HG02678 (cell line): ENCODE measurements at regions not wholly inside any gene's neighbourhood (a gene's known extent, or its start where the extent isn't known, plus 50 kb on each side); places are given as distances from the start of the nearest gene placed in this dataset.

Experiments
- ATAC-seq: cut with Tn5 transposase; IDR thresholded peaks from one replicate; pipeline ENCODE4 v1.9.1; 2021; ENCODE audit warnings: mild to moderate bottlenecking, moderate library complexity; ENCODE audit not compliant: unreplicated experiment

DNA sequence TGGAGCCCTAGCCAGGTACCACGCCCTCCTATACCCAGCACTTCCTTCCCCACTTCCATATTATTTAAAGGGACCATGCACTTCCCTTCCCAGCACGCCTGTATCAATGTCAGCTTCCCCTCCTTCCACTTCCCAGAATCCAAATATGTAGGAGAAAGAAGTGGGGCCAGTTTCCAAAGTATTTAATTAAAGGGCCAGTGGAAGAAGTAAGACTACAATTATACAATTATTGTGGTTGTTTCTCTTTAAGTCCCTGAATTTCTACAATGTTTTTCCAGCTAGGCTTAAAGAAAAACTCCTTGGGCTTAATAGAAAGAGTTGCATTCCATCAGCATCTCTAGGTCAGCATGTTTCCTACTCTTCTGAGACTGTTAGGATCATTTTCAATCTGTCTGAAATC lies 515.8 kb downstream of the PREX1 start:
- ATAC-seq, result no peak

DNA sequence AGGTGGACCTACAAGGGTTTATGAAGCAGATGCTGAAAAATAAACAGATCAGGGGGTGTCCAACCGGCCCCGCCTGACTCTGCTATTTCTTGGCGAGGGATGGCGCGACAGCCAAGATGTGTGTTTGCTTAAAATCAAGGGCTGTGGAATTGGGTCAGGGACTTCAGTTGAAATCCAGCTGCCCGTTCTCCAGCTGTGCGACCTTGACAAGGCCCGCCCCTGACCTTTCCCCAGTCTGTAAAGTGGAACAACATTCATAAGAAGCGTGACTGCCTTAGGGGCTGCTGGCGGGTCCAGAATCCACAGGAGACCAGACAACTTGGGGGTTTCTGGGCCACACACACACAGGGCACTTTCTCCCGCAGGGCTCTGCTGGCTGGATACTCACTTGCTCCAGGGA lies 517.5 kb downstream of the PREX1 start:
- no peak for ATAC-seq

DNA sequence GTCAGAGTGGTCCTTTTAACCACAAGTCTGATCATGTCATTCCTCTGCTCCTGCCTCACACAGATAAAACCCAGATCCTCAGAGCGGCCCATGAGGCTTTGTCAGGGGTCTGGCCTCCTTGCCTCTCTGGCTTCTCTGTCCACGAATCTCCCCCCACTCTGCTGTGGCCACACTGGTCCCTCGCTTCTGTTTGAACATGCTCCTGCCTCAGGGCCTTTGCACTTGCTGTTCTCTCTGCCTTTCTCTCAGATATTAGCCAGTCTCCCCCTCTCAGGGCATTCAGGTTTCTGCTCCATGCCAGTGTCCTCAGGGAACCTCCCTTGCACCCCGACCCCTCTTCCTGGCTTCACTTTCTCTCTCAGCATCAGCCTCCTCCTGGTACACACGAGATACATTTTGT lies 518.5 kb downstream of the PREX1 start:
- no peak for ATAC-seq

DNA sequence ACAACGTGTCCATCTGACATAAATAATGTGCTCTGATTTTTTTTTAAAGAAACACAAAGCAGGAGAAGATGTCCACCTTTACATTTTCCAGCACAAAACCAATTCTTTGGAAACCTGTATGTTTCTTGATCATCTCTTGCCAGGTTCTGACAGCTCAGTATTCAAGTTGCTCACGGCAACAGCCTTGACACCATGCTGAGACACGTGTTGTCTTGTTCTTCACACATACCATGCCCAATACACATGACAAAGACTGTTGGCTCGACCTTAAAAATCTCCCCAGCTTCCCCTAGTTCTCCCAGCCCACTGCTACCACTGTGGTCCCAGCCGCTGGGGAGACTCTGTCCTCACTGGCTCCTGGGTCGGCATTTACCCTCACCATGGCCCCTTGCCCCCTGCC lies 518.9 kb downstream of the PREX1 start:
- ATAC-seq, result no peak

DNA sequence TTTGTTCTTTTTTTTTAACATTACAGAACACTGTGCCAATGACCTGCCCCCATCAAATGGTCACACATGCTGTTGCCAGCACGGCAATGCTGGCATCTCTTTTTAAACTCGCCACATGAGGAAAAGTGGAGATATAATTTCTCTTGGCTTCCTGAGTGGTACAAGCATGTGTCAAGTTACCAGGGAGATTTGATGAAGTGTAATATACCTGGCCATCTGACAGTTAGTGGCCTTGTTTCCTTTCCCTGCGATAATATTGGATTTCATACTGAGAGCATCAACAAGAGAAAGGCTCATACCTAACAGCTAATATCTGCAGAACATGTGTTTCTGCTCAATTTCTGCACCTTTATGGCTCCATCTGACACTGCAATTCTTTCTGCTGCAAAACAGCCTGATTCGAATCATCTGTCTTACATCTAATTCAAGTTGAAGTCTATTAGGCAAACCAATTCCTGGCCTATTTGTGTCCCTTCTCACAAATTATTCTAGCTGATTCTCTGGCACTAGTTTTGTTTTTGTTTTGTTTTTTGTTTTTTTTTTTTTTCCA lies 519.5 kb downstream of the PREX1 start:
- no peak for ATAC-seq

DNA sequence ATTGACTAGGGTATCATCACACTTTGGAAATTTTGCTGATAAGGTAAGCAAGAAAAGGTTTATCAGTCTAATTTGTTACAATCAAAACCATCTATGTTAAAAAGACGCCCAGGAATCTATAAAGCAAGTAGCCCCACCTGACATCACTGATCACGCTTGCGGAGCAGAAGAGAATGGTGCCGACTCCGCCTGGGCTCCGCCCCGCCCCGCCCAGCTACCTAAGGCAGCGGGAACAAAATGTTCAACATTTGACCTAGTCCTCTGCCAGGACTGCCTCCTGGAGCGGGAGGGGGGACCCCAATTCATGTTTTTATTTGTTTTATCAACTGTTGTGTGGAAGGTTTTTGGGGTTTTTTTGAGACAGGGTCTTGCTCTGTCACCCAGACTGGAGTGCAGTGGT lies 520.5 kb downstream of the PREX1 start:
- no peak for ATAC-seq

DNA sequence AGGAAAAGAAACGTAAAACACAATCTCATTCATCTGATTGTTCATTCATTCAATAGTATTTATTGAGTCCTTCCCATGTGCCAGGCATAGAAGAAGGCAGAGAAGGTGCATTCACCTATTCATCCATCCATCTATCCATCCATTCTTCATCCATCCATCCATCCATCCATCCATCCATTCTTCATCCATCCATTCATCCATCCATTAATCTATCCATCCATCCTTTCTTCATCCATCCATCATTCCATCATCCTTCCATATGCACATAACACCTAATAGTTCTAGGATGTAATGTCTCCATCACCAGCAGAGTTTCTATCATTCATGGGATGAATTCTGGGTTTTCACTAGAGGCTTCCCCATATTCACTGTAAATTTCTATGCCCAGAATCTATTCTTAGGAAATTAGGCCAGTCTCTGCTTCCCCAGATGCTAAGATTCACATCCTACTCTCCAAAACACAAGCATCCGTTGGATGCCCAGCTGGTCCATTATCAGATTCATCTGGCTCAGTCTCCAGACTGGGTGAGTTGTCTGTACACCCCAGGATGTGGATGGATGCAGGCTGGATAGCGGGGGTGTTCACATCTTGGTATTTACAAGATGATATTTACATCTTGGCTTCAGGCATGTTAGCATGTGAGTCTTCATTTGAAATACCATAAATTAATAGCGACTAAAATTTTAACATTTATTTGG lies 517.7 kb upstream of the SULF2 start:
- no peak for ATAC-seq

GRCh38 chr20:48302149-48302548 lies 516.9 kb upstream of the SULF2 start:
- ATAC-seq, result no peak

GRCh38 chr20:48301189-48301588 lies 515.9 kb upstream of the SULF2 start:
- no peak for ATAC-seq

DNA sequence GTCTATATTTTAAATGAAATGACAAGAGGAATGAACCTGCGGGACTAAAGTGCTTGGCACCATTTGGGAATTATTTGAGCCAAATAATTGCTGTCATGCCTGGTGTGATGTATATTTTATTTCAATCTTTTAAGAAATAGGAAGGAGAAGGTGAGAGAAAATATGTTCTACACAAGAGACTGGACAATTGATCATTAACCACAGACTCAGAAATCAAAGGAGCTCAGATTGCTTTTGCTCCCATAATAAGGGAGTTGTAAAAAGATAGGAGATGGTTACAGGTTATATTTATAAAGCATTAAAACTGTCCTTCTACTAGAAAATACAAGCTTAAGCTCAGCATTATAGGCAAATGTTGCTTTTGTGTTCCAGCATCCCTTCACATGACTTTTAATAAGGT lies 515.2 kb upstream of the SULF2 start:
- no peak for ATAC-seq

DNA sequence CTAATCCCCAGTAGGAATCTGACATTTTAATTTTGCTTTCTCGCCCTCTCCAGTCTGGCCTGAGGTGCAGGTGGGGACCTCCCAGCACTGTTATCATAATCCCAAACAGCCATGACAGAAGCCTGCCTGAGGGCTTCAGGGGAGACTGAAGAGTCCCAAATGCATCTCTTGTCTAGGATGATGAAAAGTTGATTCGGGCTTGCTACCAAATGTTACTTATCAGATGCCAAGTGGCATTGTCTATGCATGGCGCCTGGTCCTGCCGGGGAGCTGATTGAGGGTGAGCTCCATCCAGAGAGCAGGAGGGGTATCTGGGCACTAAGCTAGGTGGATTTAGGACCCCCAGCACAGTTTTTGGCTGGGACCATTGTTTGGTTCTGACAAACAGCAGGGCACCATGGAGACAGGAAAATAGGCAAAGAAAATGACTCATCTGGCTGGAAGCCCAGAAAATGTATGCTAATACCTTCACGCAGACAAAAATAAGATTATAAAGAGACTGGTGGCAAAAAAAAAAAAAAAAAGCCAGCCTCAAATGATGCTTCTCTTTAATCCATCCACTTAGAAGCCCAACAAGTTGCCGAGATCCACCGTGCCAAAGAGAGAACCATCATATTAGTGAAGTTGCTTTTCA lies 513.7 kb upstream of the SULF2 start:
- no peak for ATAC-seq

DNA sequence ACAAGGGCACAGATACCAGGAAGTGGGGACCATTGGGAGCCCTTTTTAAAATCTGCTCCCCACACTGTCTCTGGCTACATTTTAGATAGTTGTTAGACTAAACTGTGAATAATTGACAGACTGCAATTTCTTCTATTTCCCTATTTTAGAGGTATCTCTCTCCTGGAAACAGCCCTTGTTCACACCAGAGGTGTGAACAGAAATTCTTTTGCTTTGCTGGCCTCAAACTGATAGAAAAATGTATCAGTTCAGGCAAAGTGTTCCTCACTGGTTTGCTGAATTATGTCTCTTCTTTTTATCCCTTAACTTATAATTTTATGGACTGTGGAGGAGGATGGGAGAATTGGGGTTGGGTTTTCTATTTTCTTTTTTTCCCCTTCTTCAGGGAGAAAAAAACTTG lies 513.2 kb upstream of the SULF2 start:
- ATAC-seq, result no peak

DNA sequence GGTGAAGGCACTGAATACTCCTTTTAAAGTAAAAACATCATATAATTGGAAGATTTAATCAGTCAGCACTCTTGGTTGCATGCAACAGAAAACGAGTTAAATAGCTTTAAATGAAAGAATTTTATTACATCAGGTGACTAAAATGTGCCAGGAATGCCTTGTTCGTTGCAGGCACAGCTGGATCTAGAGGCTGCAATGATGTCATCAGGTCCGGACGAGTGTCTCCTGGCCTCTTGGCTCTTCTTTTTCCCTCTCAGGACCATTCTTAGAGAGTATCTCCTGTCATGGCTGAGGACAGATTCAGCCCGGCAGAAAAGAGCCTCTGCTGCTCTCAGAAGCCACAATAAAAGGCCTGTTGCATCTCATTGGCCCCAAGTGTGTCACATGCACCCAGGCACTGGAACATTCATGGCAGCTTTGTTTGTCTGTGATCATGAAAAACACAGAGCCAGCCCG lies 510.7 kb upstream of the SULF2 start:
- ATAC-seq, result no peak

- no peak for ATAC-seq
Measured at GRCh38 chr20:48295445-48295903, 510.2 kb upstream of the SULF2 start.

DNA sequence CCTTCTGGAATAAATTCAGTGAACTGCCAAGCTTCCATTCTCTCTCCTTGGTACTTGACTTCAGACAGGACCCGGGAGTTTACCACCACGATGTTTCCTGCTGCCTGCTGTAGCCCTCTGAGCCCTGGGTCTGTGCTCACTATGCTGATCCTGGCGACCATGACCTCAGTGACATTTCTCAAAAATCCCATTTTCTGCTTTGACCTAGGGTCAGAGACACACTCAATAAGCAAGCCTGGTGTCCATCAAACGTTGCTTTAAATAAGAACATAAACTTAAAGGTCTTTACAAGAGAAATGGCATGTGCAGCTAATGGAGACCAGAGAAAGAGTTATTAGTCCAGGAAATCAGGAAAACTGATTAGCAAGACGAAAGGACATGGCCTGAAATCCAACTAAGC lies 509.7 kb upstream of the SULF2 start:
- ATAC-seq, result no peak

- ATAC-seq, result no peak
Measured at GRCh38 chr20:48294196-48294595, 508.9 kb upstream of the SULF2 start.

DNA sequence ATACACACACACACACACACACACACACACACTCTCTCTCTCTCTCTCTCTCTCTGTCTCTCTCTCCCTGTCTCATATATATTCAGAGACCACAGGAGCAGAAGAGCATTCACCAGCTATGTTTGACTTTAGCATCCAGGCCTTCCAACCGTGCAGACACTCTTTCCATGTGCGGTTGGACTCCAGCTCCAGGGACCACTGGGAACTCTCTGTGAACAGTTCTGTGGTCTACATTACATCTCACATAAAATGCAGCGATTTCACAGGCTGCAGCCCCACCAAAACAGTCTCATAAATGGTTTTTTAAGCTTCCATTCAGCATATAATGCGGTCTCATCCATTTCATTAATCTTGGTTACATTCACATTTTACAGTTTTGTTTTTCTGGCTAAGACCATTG lies 508.4 kb upstream of the SULF2 start:
- ATAC-seq, result no peak

GRCh38 chr20:48292806-48293205 lies 507.5 kb upstream of the SULF2 start:
- no peak for ATAC-seq

DNA sequence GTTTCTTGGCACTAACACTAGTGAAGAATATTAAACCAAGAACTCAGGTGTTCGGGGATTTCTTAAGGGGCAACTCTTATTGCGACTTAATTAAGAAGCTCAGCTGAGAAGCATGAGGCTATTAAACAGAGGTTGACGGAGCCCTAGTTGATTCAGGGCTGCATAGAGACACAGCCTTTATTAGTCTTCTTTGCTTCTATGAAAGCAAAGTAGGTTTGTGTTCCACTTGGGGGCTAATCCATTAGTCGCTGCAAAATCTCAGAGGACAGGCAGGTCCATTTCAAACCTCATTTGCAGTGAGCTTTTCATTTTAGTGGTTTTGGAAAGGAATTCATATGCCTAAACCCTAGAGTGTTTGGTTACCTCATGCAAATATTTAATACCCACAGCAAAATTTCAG lies 506.6 kb upstream of the SULF2 start:
- ATAC-seq, result no peak

GRCh38 chr20:48288930-48289507 lies 503.7 kb upstream of the SULF2 start:
- ATAC-seq, result no peak

DNA sequence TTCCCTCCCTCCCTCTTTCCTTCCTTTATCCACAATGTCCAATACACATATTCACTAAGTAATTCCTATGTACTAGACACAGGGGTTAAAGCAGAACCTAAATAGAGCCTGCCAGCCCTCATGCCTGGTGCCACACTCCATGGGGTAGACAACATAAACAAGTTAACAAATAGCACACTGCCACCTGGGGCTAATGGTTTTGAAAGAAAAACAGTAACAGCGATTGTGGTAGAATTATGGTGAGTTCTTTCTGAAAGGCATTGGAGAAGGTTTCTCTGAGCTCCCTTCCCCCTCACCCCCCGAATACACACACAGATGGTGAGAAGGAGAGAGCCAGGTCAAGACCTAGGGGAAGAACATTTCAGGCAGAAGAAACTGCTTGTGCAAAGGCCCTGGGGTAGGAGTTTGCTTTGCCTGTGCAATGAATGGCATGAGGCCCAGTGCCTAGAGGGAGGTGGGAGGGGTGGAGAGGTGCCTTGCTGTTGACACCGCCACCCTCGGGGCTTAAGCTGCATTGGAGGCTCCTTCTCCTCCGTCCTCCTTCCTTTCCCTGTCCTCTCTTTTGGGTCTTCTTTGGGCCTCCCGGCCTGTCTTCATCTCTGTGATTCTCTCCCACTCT lies 502.4 kb upstream of the SULF2 start:
- ATAC-seq, result no peak
